PFSK-1 (cell line): ENCODE measurements at regions not wholly inside any gene's neighbourhood (a gene's known extent, or its start where the extent isn't known, plus 50 kb on each side); places are given as distances from the start of the nearest gene placed in this dataset.

Experiments used
- FOXP2 ChIP-seq: optimal IDR thresholded peaks from 2 replicates; pipeline ENCODE3; 2011; ENCODE audit warnings: borderline replicate concordance, control low read depth, inconsistent platforms; ENCODE audit not compliant: insufficient read depth; ENCODE audit errors: extremely low read length, extremely low read depth
- POLR2AphosphoS5 ChIP-seq: IDR thresholded peaks from 2 replicates; pipeline ENCODE4 v1.6.1; 2012; ENCODE audit warnings: low read depth, mild to moderate bottlenecking, control low read depth, low read length, moderate library complexity
- SIN3A ChIP-seq: IDR thresholded peaks from 2 replicates; pipeline ENCODE4 v1.6.1; 2012; ENCODE audit warnings: mild to moderate bottlenecking, low read length, moderate library complexity, borderline replicate concordance; ENCODE audit not compliant: insufficient read depth
- TAF1 ChIP-seq: IDR thresholded peaks from 2 replicates; pipeline ENCODE4 v1.6.1; 2012; ENCODE audit warnings: low read length, control low read depth, borderline replicate concordance; ENCODE audit not compliant: insufficient read depth
- TF ChIP-seq, protein P1 (sequence below), 2 experiments: IDR thresholded peaks; 2 replicates each; pipeline versions ENCODE4 v1.6.1 to v1.8.0; 2011 to 2012; ENCODE audit warnings: low read depth in 2 of 2, low read length in 2 of 2, control low read depth in 1 of 2, inconsistent platforms in 1 of 2, mild to moderate bottlenecking in 1 of 2, moderate library complexity in 1 of 2; ENCODE audit not compliant: insufficient read depth in 1 of 2

DNA sequence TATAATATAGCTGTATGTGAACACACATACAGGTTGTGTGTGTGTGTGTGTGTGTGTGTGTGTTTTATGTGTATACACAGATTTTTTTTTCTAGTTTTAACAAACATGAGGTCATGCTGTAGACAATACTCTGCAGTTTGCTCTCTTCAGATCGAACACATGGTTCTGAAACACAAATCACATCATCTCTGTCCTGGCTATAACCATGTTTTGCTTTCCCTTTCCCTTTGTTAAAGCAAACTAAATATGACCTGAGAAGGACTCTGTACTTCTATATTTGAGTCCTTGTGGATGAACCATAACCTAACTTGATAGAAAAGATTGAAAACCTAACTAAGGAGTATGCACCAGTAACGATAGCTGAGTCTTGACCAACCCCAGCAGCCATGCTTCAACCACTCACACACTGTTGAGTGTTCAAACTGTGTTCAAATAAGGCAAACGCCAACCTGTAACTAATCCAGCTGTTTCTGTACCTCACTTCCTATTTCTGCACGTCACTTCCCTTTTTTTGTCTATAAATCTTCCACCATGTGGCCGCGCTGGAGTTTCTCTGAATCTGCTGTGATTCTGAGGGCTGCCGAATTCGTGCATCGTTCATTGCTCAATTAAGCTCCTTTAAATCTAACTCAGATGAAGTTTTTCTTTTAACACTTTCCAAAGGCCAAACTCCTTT lies 303.8 kb downstream of the HS3ST3B1 start:
- no peak for TF ChIP-seq POLR2AphosphoS5
- TF ChIP-seq TAF1: no peak
- no peak for TF ChIP-seq SIN3A
- TF ChIP-seq, protein P1, sequence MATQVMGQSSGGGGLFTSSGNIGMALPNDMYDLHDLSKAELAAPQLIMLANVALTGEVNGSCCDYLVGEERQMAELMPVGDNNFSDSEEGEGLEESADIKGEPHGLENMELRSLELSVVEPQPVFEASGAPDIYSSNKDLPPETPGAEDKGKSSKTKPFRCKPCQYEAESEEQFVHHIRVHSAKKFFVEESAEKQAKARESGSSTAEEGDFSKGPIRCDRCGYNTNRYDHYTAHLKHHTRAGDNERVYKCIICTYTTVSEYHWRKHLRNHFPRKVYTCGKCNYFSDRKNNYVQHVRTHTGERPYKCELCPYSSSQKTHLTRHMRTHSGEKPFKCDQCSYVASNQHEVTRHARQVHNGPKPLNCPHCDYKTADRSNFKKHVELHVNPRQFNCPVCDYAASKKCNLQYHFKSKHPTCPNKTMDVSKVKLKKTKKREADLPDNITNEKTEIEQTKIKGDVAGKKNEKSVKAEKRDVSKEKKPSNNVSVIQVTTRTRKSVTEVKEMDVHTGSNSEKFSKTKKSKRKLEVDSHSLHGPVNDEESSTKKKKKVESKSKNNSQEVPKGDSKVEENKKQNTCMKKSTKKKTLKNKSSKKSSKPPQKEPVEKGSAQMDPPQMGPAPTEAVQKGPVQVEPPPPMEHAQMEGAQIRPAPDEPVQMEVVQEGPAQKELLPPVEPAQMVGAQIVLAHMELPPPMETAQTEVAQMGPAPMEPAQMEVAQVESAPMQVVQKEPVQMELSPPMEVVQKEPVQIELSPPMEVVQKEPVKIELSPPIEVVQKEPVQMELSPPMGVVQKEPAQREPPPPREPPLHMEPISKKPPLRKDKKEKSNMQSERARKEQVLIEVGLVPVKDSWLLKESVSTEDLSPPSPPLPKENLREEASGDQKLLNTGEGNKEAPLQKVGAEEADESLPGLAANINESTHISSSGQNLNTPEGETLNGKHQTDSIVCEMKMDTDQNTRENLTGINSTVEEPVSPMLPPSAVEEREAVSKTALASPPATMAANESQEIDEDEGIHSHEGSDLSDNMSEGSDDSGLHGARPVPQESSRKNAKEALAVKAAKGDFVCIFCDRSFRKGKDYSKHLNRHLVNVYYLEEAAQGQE (IDR thresholded peaks at IDR 0.05; ENCODE audit: insufficient read depth in 1 of 2, low read depth in 2 of 2, low read length in 2 of 2): no peak
- TF ChIP-seq FOXP2: no peak

DNA sequence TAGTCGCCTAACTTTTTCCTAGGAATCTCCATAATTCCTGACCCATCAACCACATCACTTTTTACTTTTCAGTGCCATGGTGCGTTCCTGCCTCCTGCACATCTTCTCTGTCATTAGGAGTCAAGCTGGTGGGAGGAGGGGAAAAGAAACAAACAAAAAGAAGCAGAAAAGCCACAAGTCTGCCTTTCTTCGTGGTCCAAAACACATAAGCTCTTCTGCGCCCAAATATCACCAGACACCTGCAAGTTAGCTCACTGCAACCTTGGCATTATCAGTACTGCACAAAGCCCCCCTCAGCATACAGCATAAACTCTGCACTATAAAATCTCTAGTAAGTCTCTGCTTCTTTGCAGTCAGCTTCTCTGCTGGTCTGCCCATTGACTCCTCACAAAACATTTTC lies 295.3 kb downstream of the HS3ST3B1 start:
- no peak for TF ChIP-seq TAF1
- TF ChIP-seq, protein P1 (IDR thresholded peaks at IDR 0.05; ENCODE audit: insufficient read depth in 1 of 2, low read depth in 2 of 2, low read length in 2 of 2): no peak
- TF ChIP-seq SIN3A: no peak
- no peak for TF ChIP-seq POLR2AphosphoS5

DNA sequence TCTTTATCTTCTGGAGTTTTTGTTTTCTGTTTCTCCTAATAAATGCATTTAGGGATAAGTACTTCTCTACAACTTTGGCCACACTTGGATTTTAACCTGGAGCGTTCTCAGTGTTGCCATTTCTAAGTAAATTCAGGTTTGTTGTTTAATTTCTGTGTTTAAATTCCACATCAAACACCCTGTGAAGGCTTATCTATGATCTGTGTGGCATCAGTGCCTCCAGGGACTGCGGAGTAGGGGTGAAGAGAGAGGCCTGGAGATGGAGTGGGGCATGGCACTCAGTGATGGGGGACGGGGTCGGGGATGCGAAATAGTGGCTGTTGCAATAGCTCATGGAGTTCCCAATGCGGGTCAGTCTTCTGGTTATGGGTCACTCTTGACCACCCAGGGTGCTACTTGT lies 294.8 kb downstream of the HS3ST3B1 start:
- TF ChIP-seq POLR2AphosphoS5 (no peak), TAF1 (no peak), SIN3A (no peak), FOXP2 (no peak)
- TF ChIP-seq, protein P1 (IDR thresholded peaks at IDR 0.05; ENCODE audit: insufficient read depth in 1 of 2, low read depth in 2 of 2, low read length in 2 of 2): no peak

DNA sequence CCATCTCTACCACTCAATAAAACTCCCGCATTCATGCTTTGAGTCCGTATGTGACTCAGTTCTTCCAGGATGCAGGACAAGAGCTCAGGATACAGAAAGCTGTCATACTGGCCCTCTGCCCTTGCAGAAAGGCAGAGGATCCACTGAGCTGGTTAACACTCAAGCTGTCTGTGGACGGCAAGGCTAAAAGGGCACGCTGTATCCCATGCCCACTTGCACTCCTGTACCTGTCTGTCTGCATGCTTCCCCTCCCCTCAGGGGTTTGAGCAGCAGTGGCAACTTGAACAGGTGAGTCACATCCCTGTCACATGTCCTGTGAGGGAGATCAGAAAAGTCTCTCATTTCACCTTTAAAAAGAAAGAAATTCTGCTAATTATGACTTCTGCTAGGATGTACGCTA lies 293.8 kb downstream of the HS3ST3B1 start:
- TF ChIP-seq, protein P1 (IDR thresholded peaks at IDR 0.05; ENCODE audit: insufficient read depth in 1 of 2, low read depth in 2 of 2, low read length in 2 of 2): no peak
- no peak for TF ChIP-seq FOXP2
- TF ChIP-seq SIN3A: no peak
- TF ChIP-seq POLR2AphosphoS5: no peak
- no peak for TF ChIP-seq TAF1

DNA sequence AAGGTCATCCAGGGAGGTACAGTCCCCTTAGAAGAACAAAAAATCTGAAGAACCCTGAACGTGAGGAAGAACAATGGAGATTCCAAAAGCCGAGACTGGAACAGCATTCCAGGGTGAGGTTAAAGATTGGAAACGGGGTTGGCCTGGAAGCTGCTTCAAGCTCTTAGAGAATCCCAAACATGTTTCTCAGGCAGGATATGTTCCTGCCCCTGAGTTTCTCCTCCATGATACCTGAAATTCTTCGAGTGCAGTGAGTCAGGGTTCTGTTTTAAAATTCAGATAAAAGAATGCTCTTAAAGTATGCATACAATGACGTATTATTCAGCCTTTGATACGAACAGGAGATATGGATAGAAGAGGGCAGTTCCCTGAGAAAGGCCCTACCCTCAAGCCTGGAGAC lies 293.1 kb downstream of the HS3ST3B1 start:
- TF ChIP-seq POLR2AphosphoS5: no peak
- no peak for TF ChIP-seq TAF1
- no peak for TF ChIP-seq SIN3A
- TF ChIP-seq FOXP2: no peak
- TF ChIP-seq, protein P1 (IDR thresholded peaks at IDR 0.05; ENCODE audit: insufficient read depth in 1 of 2, low read depth in 2 of 2, low read length in 2 of 2): no peak
